ENCODE measurements at regions not wholly inside any gene's neighbourhood (a gene's known extent, or its start where the extent isn't known, plus 50 kb on each side); places are given as distances from the start of the nearest gene placed in this dataset.
"Not testable (repeated sequence)": the region's sequence is repeated elsewhere in the genome, so short reads cannot be mapped to it uniquely, and the experiment has no call there.

DNA sequence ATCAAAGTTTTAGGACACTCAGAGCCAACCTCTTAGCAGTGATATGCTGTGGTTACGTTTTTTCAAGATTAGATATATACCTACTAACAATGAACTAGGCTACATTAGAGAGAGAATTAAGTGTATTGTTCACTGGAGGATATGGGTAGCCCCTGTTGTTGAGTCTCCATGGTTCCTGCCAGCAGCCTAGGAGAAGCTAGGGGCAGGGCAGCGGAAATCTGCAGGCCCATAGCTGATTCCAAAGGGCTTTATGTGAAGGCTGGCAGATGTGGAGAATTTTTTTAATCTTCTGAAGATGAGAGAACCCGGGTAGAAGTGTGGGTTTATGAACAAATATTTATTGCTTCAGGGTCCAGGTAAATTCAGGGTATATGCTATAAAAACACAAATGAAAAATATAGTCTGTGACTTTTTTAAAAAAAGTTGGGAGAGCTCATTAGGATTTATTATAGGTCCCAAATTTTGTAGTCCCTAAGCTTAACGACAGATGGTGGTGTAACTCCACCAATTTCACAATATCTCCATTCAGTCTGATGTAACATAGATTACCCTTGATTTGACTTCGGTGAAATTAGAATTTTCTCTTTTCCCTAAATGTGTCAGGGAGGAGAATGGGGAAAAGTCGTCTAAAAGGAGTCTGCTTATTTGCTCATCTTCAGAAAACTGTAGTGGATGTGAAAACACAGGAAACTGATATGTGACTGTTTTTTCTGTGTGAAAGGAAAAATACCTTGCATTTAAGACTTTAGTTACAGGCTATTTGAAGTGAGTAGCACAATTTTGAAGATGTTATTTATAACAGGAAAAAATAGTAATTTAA lies 163.0 kb upstream of the PPP1R3A start:
- no peak for DNase-seq (ENCODE audit: low spot score)
- peaks cover 40% of the 10 kb centered on the region for H3K4me1 Mint-ChIP-seq (ENCODE audit: low read depth)
- peak overlapping the region; percentile 66 for H3K4me3 Mint-ChIP-seq (ENCODE audit: unreplicated experiment)
- peak overlapping the region; percentile 55 for H3K27ac Mint-ChIP-seq (ENCODE audit: unreplicated experiment)
- H3K9me3 Mint-ChIP-seq (ENCODE audit: low read depth): no peaks in the 10 kb centered on the region
- TF ChIP-seq CTCF (IDR thresholded peaks at IDR 0.05): peak; percentile 96
- H3K36me3 Mint-ChIP-seq (ENCODE audit: low read depth): no peaks in the 10 kb centered on the region
- H3K27me3 Mint-ChIP-seq (ENCODE audit: low read depth): peaks cover 6% of the 10 kb centered on the region

- H3K36me3 Mint-ChIP-seq (ENCODE audit: low read depth): not testable (repeated sequence)
Observed at GRCh38 chr7:114077158-114077524, 158.3 kb upstream of the PPP1R3A start.

DNA sequence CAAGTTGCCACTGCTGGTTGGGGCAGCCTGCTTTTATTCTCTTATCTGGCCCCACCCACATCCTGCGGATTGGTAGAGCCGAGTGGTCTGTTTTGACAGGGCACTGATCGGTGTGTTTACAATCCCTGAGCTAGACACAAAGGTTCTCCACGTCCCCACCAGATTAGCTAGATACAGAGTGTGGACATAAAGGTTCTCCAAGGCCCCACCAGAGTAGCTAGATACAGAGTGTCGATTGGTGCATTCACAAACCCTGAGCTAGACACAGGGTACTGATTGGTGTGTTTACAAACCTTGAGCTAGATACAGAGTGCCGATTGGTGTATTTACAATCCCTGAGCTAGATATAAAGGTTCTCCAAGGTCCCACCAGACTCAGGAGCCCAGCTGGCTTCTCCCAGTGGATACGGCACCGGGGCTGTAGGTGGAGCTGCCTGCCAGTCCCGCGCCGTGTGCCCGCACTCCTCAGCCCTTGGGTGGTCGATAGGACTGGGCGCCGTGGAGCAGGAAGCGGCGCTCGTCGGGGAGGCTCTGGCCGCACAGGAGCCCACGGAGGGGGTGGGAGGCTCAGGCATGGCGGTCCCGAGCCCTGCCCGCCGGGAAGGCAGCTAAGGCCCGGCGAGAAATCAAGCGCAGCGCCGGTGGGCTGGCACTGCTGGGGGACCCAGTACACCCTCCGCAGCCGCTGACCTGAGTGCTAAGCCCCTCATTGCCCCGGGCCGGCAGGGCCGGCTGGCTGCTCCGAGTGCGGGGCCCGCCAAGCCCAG lies 157.8 kb upstream of the PPP1R3A start:
- not testable (repeated sequence) for H3K4me3 Mint-ChIP-seq (ENCODE audit: unreplicated experiment); H3K4me1 Mint-ChIP-seq (ENCODE audit: low read depth); H3K27ac Mint-ChIP-seq (ENCODE audit: unreplicated experiment); DNase-seq (ENCODE audit: low spot score); H3K27me3 Mint-ChIP-seq (ENCODE audit: low read depth); H3K36me3 Mint-ChIP-seq (ENCODE audit: low read depth); H3K9me3 Mint-ChIP-seq (ENCODE audit: low read depth)

More at GRCh38 chr7:114077158-114077524, 158.3 kb upstream of the PPP1R3A start:
- H3K27me3 Mint-ChIP-seq (ENCODE audit: low read depth); DNase-seq (ENCODE audit: low spot score); H3K4me3 Mint-ChIP-seq (ENCODE audit: unreplicated experiment); H3K9me3 Mint-ChIP-seq (ENCODE audit: low read depth); H3K27ac Mint-ChIP-seq (ENCODE audit: unreplicated experiment): not testable (repeated sequence)
- peaks cover 12% of the 10 kb centered on the region for H3K4me1 Mint-ChIP-seq (ENCODE audit: low read depth)

GRCh38 chr7:114073701-114074100 lies 154.9 kb upstream of the PPP1R3A start:
- Mint-ChIP-seq H3K9me3 (ENCODE audit: low read depth) (peaks cover 9% of the 10 kb centered on the region), H3K27me3 (ENCODE audit: low read depth) (no peaks in the 10 kb centered on the region), H3K4me3 (ENCODE audit: unreplicated experiment) (no peak overlapping the region), H3K36me3 (ENCODE audit: low read depth) (no peaks in the 10 kb centered on the region), H3K27ac (ENCODE audit: unreplicated experiment) (no peak overlapping the region), H3K4me1 (ENCODE audit: low read depth) (no peaks in the 10 kb centered on the region)
- TF ChIP-seq CTCF (IDR thresholded peaks at IDR 0.05): no peak
- DNase-seq (ENCODE audit: low spot score): no peak

GRCh38 chr7:114070246-114070645 lies 151.4 kb upstream of the PPP1R3A start:
- H3K27ac Mint-ChIP-seq (ENCODE audit: unreplicated experiment): no peak overlapping the region
- no peak for DNase-seq (ENCODE audit: low spot score)
- H3K4me3 Mint-ChIP-seq (ENCODE audit: unreplicated experiment): no peak overlapping the region
- no peaks in the 10 kb centered on the region for H3K36me3 Mint-ChIP-seq (ENCODE audit: low read depth)
- H3K4me1 Mint-ChIP-seq (ENCODE audit: low read depth): no peaks in the 10 kb centered on the region
- no peak for TF ChIP-seq CTCF (IDR thresholded peaks at IDR 0.05)
- no peaks in the 10 kb centered on the region for H3K27me3 Mint-ChIP-seq (ENCODE audit: low read depth)
- peaks cover 9% of the 10 kb centered on the region for H3K9me3 Mint-ChIP-seq (ENCODE audit: low read depth)

- H3K36me3 Mint-ChIP-seq (ENCODE audit: low read depth): no peaks in the 10 kb centered on the region
- no peak overlapping the region for H3K4me3 Mint-ChIP-seq (ENCODE audit: unreplicated experiment)
- no peak for DNase-seq (ENCODE audit: low spot score)
- TF ChIP-seq CTCF (IDR thresholded peaks at IDR 0.05): no peak
- no peak overlapping the region for H3K27ac Mint-ChIP-seq (ENCODE audit: unreplicated experiment)
- H3K27me3 Mint-ChIP-seq (ENCODE audit: low read depth): no peaks in the 10 kb centered on the region
- H3K4me1 Mint-ChIP-seq (ENCODE audit: low read depth): no peaks in the 10 kb centered on the region
- peaks cover 9% of the 10 kb centered on the region for H3K9me3 Mint-ChIP-seq (ENCODE audit: low read depth)
Observed at GRCh38 chr7:114062810-114063209, 144.0 kb upstream of the PPP1R3A start.

All from chondrocyte (in vitro differentiated cells).